ENCODE measurements at regions not wholly inside any gene's neighbourhood (a gene's known extent, or its start where the extent isn't known, plus 50 kb on each side); places are given as distances from the start of the nearest gene placed in this dataset.

- Histone ChIP-seq H3K4me1 (ENCODE audit: insufficient read depth, low read length) (peaks cover 13% of the 10 kb centered on the region), H3K4me3 (ENCODE audit: low read length) (no peak overlapping the region), H3K27ac (ENCODE audit: low read depth, low read length) (no peak overlapping the region), H3K9me3 (ENCODE audit: insufficient read depth, low read depth, low read length) (no peaks in the 10 kb centered on the region), H3K36me3 (ENCODE audit: insufficient read depth, low read length) (no peaks in the 10 kb centered on the region), H3K9ac (ENCODE audit: low read depth, low read length) (no peak overlapping the region), H3K27me3 (ENCODE audit: insufficient read depth, low read length) (no peaks in the 10 kb centered on the region)
- 91% methylated on average over 6 of the region's 6 CpGs for WGBS
Measured at GRCh38 chr16:16863672-16864071, 484.7 kb downstream of the NPIPA7 start.

- Histone ChIP-seq H3K9ac (ENCODE audit: low read depth, low read length) (no peak overlapping the region), H3K36me3 (ENCODE audit: insufficient read depth, low read length) (no peaks in the 10 kb centered on the region), H3K27me3 (ENCODE audit: insufficient read depth, low read length) (no peaks in the 10 kb centered on the region), H3K9me3 (ENCODE audit: insufficient read depth, low read depth, low read length) (no peaks in the 10 kb centered on the region), H3K27ac (ENCODE audit: low read depth, low read length) (no peak overlapping the region), H3K4me3 (ENCODE audit: low read length) (no peak overlapping the region), H3K4me1 (ENCODE audit: insufficient read depth, low read length) (peaks cover 17% of the 10 kb centered on the region)
- WGBS, result 95% methylated on average over 3 of the region's 4 CpGs
Measured at GRCh38 chr16:16864536-16864935, 485.6 kb downstream of the NPIPA7 start.

GRCh38 chr16:16865374-16865773 is 486.4 kb downstream of the NPIPA7 start:
- peaks cover 22% of the 10 kb centered on the region for H3K4me1 ChIP-seq (ENCODE audit: insufficient read depth, low read length)
- no peaks in the 10 kb centered on the region for H3K27me3 ChIP-seq (ENCODE audit: insufficient read depth, low read length)
- WGBS, result 99% methylated on average over 3 of the region's 3 CpGs

GRCh38 chr16:16867973-16868372 is 489.0 kb downstream of the NPIPA7 start:
- WGBS, result 42% methylated on average over 7 of the region's 7 CpGs
- H3K9me3 ChIP-seq (ENCODE audit: insufficient read depth, low read depth, low read length), result no peaks in the 10 kb centered on the region
- peaks cover 19% of the 10 kb centered on the region for H3K4me1 ChIP-seq (ENCODE audit: insufficient read depth, low read length)
- H3K9ac ChIP-seq (ENCODE audit: low read depth, low read length), result no peak overlapping the region
- no peaks in the 10 kb centered on the region for H3K27me3 ChIP-seq (ENCODE audit: insufficient read depth, low read length)
- no peaks in the 10 kb centered on the region for H3K36me3 ChIP-seq (ENCODE audit: insufficient read depth, low read length)
- peak overlapping the region; percentile 15; the same call in 1 of the 2 replicates for H3K27ac ChIP-seq (ENCODE audit: low read depth, low read length)
- H3K4me3 ChIP-seq (ENCODE audit: low read length), result no peak overlapping the region

More at GRCh38 chr16:16865374-16865773, 486.4 kb downstream of the NPIPA7 start:
- H3K4me3 ChIP-seq (ENCODE audit: low read length), result no peak overlapping the region
- H3K9me3 ChIP-seq (ENCODE audit: insufficient read depth, low read depth, low read length), result no peaks in the 10 kb centered on the region
- H3K36me3 ChIP-seq (ENCODE audit: insufficient read depth, low read length), result no peaks in the 10 kb centered on the region
- no peak overlapping the region for H3K27ac ChIP-seq (ENCODE audit: low read depth, low read length)
- H3K9ac ChIP-seq (ENCODE audit: low read depth, low read length), result no peak overlapping the region

- peak overlapping the region; percentile 12; the same call in 1 of the 2 replicates for H3K4me3 ChIP-seq (ENCODE audit: low read length)
- H3K9ac ChIP-seq (ENCODE audit: low read depth, low read length), result no peak overlapping the region
- 36% methylated on average over 2 of the region's 2 CpGs for WGBS
- peak overlapping the region; percentile 70; the same call in 1 of the 2 replicates for H3K27ac ChIP-seq (ENCODE audit: low read depth, low read length)
- H3K36me3 ChIP-seq (ENCODE audit: insufficient read depth, low read length), result no peaks in the 10 kb centered on the region
- no peaks in the 10 kb centered on the region for H3K9me3 ChIP-seq (ENCODE audit: insufficient read depth, low read depth, low read length)
- H3K27me3 ChIP-seq (ENCODE audit: insufficient read depth, low read length), result no peaks in the 10 kb centered on the region
- peaks cover 19% of the 10 kb centered on the region for H3K4me1 ChIP-seq (ENCODE audit: insufficient read depth, low read length)
Measured at GRCh38 chr16:16868727-16869126, 489.8 kb downstream of the NPIPA7 start.

GRCh38 chr16:16869746-16870145 is 490.8 kb downstream of the NPIPA7 start:
- Histone ChIP-seq H3K9me3 (ENCODE audit: insufficient read depth, low read depth, low read length) (no peaks in the 10 kb centered on the region), H3K27ac (ENCODE audit: low read depth, low read length) (0 out of 2 replicates have a peak overlapping the region, but pooled peaks have one; percentile 0), H3K4me3 (ENCODE audit: low read length) (peak overlapping the region; percentile 12; the same call in 1 of the 2 replicates), H3K36me3 (ENCODE audit: insufficient read depth, low read length) (no peaks in the 10 kb centered on the region), H3K4me1 (ENCODE audit: insufficient read depth, low read length) (peaks cover 19% of the 10 kb centered on the region), H3K9ac (ENCODE audit: low read depth, low read length) (no peak overlapping the region), H3K27me3 (ENCODE audit: insufficient read depth, low read length) (no peaks in the 10 kb centered on the region)
- WGBS, result 96% methylated on average over 2 of the region's 5 CpGs

GRCh38 chr16:16871196-16871595 is 492.3 kb downstream of the NPIPA7 start:
- Histone ChIP-seq H3K27ac (ENCODE audit: low read depth, low read length) (no peak overlapping the region), H3K36me3 (ENCODE audit: insufficient read depth, low read length) (no peaks in the 10 kb centered on the region), H3K9me3 (ENCODE audit: insufficient read depth, low read depth, low read length) (no peaks in the 10 kb centered on the region), H3K4me1 (ENCODE audit: insufficient read depth, low read length) (peaks cover 19% of the 10 kb centered on the region), H3K4me3 (ENCODE audit: low read length) (no peak overlapping the region), H3K27me3 (ENCODE audit: insufficient read depth, low read length) (no peaks in the 10 kb centered on the region), H3K9ac (ENCODE audit: low read depth, low read length) (no peak overlapping the region)
- WGBS, result 84% methylated on average over 8 of the region's 9 CpGs

- no peak overlapping the region for H3K4me3 ChIP-seq (ENCODE audit: low read length)
- H3K36me3 ChIP-seq (ENCODE audit: insufficient read depth, low read length), result no peaks in the 10 kb centered on the region
- H3K27me3 ChIP-seq (ENCODE audit: insufficient read depth, low read length), result no peaks in the 10 kb centered on the region
- H3K27ac ChIP-seq (ENCODE audit: low read depth, low read length), result no peak overlapping the region
- WGBS, result 80% methylated on average over 2 of the region's 2 CpGs
- no peak overlapping the region for H3K9ac ChIP-seq (ENCODE audit: low read depth, low read length)
- peaks cover 15% of the 10 kb centered on the region for H3K4me1 ChIP-seq (ENCODE audit: insufficient read depth, low read length)
- H3K9me3 ChIP-seq (ENCODE audit: insufficient read depth, low read depth, low read length), result no peaks in the 10 kb centered on the region
Measured at GRCh38 chr16:16877061-16877460, 498.1 kb downstream of the NPIPA7 start.

GRCh38 chr16:16879567-16880251 is 500.8 kb downstream of the NPIPA7 start:
- H3K4me1 ChIP-seq (ENCODE audit: insufficient read depth, low read length), result peaks cover 15% of the 10 kb centered on the region
- H3K9ac ChIP-seq (ENCODE audit: low read depth, low read length), result no peak overlapping the region
- no peaks in the 10 kb centered on the region for H3K27me3 ChIP-seq (ENCODE audit: insufficient read depth, low read length)
- H3K4me3 ChIP-seq (ENCODE audit: low read length), result no peak overlapping the region
- H3K36me3 ChIP-seq (ENCODE audit: insufficient read depth, low read length), result no peaks in the 10 kb centered on the region
- H3K27ac ChIP-seq (ENCODE audit: low read depth, low read length), result no peak overlapping the region
- WGBS, result 90% methylated on average over 7 of the region's 8 CpGs
- H3K9me3 ChIP-seq (ENCODE audit: insufficient read depth, low read depth, low read length), result no peaks in the 10 kb centered on the region

- no peak overlapping the region for H3K4me3 ChIP-seq (ENCODE audit: low read length)
- no peaks in the 10 kb centered on the region for H3K36me3 ChIP-seq (ENCODE audit: insufficient read depth, low read length)
- no peaks in the 10 kb centered on the region for H3K9me3 ChIP-seq (ENCODE audit: insufficient read depth, low read depth, low read length)
- peaks cover 15% of the 10 kb centered on the region for H3K4me1 ChIP-seq (ENCODE audit: insufficient read depth, low read length)
- no peak overlapping the region for H3K27ac ChIP-seq (ENCODE audit: low read depth, low read length)
- WGBS, result 79% methylated on average over 5 of the region's 7 CpGs
- no peaks in the 10 kb centered on the region for H3K27me3 ChIP-seq (ENCODE audit: insufficient read depth, low read length)
- no peak overlapping the region for H3K9ac ChIP-seq (ENCODE audit: low read depth, low read length)
Measured at GRCh38 chr16:16881814-16882213, 502.9 kb downstream of the NPIPA7 start.

- Histone ChIP-seq H3K27me3 (ENCODE audit: insufficient read depth, low read length) (no peaks in the 10 kb centered on the region), H3K4me3 (ENCODE audit: low read length) (no peak overlapping the region), H3K9me3 (ENCODE audit: insufficient read depth, low read depth, low read length) (no peaks in the 10 kb centered on the region), H3K36me3 (ENCODE audit: insufficient read depth, low read length) (no peaks in the 10 kb centered on the region), H3K27ac (ENCODE audit: low read depth, low read length) (no peak overlapping the region), H3K9ac (ENCODE audit: low read depth, low read length) (no peak overlapping the region), H3K4me1 (ENCODE audit: insufficient read depth, low read length) (peaks cover 15% of the 10 kb centered on the region)
- 97% methylated on average over 3 of the region's 3 CpGs for WGBS
Measured at GRCh38 chr16:16882766-16883165, 503.8 kb downstream of the NPIPA7 start.

Measured in HUES64 (cell line).